Stimulated activated CD8-positive, alpha-beta memory T cell treated with anti-CD3 and anti-CD28 coated beads, Interleukin-4, amount 100 ng/mL, for 1 hour (primary cell): ENCODE measurements at regions not wholly inside any gene's neighbourhood (a gene's known extent, or its start where the extent isn't known, plus 50 kb on each side); places are given as distances from the start of the nearest gene placed in this dataset.
"Not testable (repeated sequence)": the region's sequence is repeated elsewhere in the genome, so short reads cannot be mapped to it uniquely, and the experiment has no call there.

Experiments
- DNase-seq, 2 donors: peaks; one replicate each; pipeline ENCODE4 v3.0.0-alpha.2; 2020; ENCODE audit warnings: low read depth in 2 of 2, low spot score in 1 of 2

- DNase-seq = no peak
These were observed 1303.4 kb downstream of the TBC1D22A start for GRCh38 chr22:48065892-48066291.

- no peak for DNase-seq
These were observed 1299.3 kb downstream of the TBC1D22A start for GRCh38 chr22:48061726-48062125.

- DNase-seq = no peak
These were observed 1297.8 kb downstream of the TBC1D22A start for GRCh38 chr22:48060266-48060665.

GRCh38 chr22:48059521-48059920 is 1297.1 kb downstream of the TBC1D22A start:
- not testable (repeated sequence) for DNase-seq

GRCh38 chr22:48057116-48057835 is 1294.8 kb downstream of the TBC1D22A start:
- DNase-seq = no peak

- DNase-seq = no peak
These were observed 1293.4 kb downstream of the TBC1D22A start for GRCh38 chr22:48055827-48056226.

- DNase-seq = no peak
These were observed 1292.7 kb downstream of the TBC1D22A start for GRCh38 chr22:48055185-48055584.

- DNase-seq = no peak
These were observed 1292.1 kb downstream of the TBC1D22A start for GRCh38 chr22:48054596-48054995.

GRCh38 chr22:48053973-48054372 is 1291.5 kb downstream of the TBC1D22A start:
- no peak for DNase-seq

GRCh38 chr22:48053486-48053885 is 1291.0 kb downstream of the TBC1D22A start:
- no peak for DNase-seq

- no peak for DNase-seq
These were observed 1290.1 kb downstream of the TBC1D22A start for GRCh38 chr22:48052621-48052890.

- no peak for DNase-seq
These were observed 1289.6 kb downstream of the TBC1D22A start for GRCh38 chr22:48051796-48052620.

GRCh38 chr22:48050836-48051235 is 1288.4 kb downstream of the TBC1D22A start:
- DNase-seq = no peak

GRCh38 chr22:48049116-48049515 is 1286.7 kb downstream of the TBC1D22A start:
- DNase-seq = no peak

GRCh38 chr22:48047722-48048500 is 1285.5 kb downstream of the TBC1D22A start:
- no peak for DNase-seq

GRCh38 chr22:48045369-48045768 is 1282.9 kb downstream of the TBC1D22A start:
- DNase-seq = no peak

- DNase-seq = no peak
These were observed 1282.1 kb downstream of the TBC1D22A start for GRCh38 chr22:48044487-48045060.

GRCh38 chr22:48043581-48043980 is 1281.1 kb downstream of the TBC1D22A start:
- no peak for DNase-seq

GRCh38 chr22:48042621-48043395 is 1280.4 kb downstream of the TBC1D22A start:
- DNase-seq = no peak

- no peak for DNase-seq
These were observed 1276.9 kb downstream of the TBC1D22A start for GRCh38 chr22:48039326-48039725.

GRCh38 chr22:48037618-48038017 is 1275.2 kb downstream of the TBC1D22A start:
- no peak for DNase-seq
